OCI-LY1 (cell line): ENCODE measurements at regions not wholly inside any gene's neighbourhood (a gene's known extent, or its start where the extent isn't known, plus 50 kb on each side); places are given as distances from the start of the nearest gene placed in this dataset.

Experiments used
- CTCF ChIP-seq: fragments of 200-600 bp; sonication (generic), shearing (Covaris generic); IDR thresholded peaks from 2 replicates; pipeline ENCODE4 v1.5.1; 2017; ENCODE audit warnings: mild to moderate bottlenecking, antibody characterized with exemption, low read length, moderate library complexity, mixed read lengths
- EZH2 ChIP-seq: fragments of 200-600 bp; sonication (generic), shearing (Covaris generic); IDR thresholded peaks from 2 replicates; pipeline ENCODE4 v1.8.0; 2017; ENCODE audit warnings: borderline replicate concordance, mixed run types, mild to moderate bottlenecking, antibody characterized with exemption, low read length, moderate library complexity, mixed read lengths

- TF ChIP-seq EZH2 (no peak), CTCF (no peak)
Measured at GRCh38 chrX:131621650-131622049, 77.8 kb downstream of the OR13H1 start.
